ENCODE measurements at regions not wholly inside any gene's neighbourhood (a gene's known extent, or its start where the extent isn't known, plus 50 kb on each side); places are given as distances from the start of the nearest gene placed in this dataset.

DNA sequence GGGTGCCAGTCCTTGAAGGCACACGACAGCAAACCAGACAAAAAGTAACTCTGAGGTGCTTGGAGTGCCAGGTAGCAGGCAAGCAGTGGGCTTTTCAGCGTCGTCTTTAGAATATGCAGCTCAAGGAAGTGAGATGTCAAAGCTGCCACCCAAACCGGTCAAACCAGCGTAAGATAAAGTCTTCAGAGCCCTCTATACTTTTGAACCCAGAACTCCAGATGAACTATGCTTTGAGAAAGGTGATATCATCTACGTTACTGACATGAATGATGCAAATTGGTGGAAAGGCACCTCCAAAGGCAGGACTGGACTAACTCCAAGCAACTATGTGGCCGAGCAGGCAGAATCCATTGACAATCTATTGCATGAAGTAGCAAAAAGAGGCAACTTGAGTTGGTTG, 95.9 kb downstream of the TBX3 start:
- TF ChIP-seq EZH2 (IDR thresholded peaks at IDR 0.05; ENCODE audit: borderline replicate concordance, low read depth, low read length, poor library complexity, severe bottlenecking) = no peak
- TF ChIP-seq, protein P1, sequence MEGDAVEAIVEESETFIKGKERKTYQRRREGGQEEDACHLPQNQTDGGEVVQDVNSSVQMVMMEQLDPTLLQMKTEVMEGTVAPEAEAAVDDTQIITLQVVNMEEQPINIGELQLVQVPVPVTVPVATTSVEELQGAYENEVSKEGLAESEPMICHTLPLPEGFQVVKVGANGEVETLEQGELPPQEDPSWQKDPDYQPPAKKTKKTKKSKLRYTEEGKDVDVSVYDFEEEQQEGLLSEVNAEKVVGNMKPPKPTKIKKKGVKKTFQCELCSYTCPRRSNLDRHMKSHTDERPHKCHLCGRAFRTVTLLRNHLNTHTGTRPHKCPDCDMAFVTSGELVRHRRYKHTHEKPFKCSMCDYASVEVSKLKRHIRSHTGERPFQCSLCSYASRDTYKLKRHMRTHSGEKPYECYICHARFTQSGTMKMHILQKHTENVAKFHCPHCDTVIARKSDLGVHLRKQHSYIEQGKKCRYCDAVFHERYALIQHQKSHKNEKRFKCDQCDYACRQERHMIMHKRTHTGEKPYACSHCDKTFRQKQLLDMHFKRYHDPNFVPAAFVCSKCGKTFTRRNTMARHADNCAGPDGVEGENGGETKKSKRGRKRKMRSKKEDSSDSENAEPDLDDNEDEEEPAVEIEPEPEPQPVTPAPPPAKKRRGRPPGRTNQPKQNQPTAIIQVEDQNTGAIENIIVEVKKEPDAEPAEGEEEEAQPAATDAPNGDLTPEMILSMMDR (conservative IDR thresholded peaks at IDR 0.05; ENCODE audit: low read depth, low read length) = no peak
- DNase-seq (ENCODE audit: low spot score) = no peak
- Histone ChIP-seq H3K36me3 (ENCODE audit: insufficient read depth, low read length, poor library complexity, severe bottlenecking) (no peaks in the 10 kb centered on the region), H3K27me3 (replicated peaks; ENCODE audit: insufficient read depth, low read depth, low read length, poor library complexity) (no peaks in the 10 kb centered on the region), H3K4me1 (ENCODE audit: insufficient read depth, low read length, poor library complexity, severe bottlenecking) (no peaks in the 10 kb centered on the region), H3K27ac (ENCODE audit: low read depth, low read length, poor library complexity, severe bottlenecking) (no peak overlapping the region), H3K9me3 (ENCODE audit: low read depth, low read length, poor library complexity, severe bottlenecking) (peaks cover 7% of the 10 kb centered on the region), H3K4me3 (ENCODE audit: low read depth, low read length, poor library complexity, severe bottlenecking) (no peak overlapping the region)
- POLR2A ChIA-PET (ENCODE audit: low non-redundant PET) = no interaction called here
- CTCF ChIA-PET = no interaction called here
- BruUV-seq (replicated peaks) = no TSS peak
- intact Hi-C loops (cut with micrococcal nuclease; ENCODE audit: unreplicated experiment) = no loop called here

DNA sequence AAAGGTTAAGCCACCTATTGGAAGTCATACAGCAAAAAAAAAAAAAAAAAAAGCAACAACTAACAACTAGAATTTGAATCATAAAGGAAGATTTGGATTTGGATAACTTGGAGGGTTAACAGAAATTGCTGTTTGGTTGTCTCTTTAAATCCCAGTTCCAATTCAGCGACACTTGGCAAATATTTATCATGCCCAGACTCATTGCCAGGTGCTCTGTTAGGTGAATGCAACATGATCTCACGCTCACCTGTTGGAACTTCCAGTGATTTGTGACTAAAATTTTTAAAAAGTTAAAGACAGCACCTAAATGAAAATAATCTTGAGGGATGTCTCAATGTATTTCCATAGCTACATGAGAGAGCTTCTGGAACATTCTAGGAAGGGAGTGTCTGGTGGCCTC, 103.7 kb downstream of the TBX3 start:
- no peak for DNase-seq (ENCODE audit: low spot score)
- Histone ChIP-seq H3K4me3 (ENCODE audit: low read depth, low read length, poor library complexity, severe bottlenecking) (no peak overlapping the region), H3K4me1 (ENCODE audit: insufficient read depth, low read length, poor library complexity, severe bottlenecking) (no peaks in the 10 kb centered on the region), H3K9me3 (ENCODE audit: low read depth, low read length, poor library complexity, severe bottlenecking) (no peaks in the 10 kb centered on the region), H3K27me3 (replicated peaks; ENCODE audit: insufficient read depth, low read depth, low read length, poor library complexity) (no peaks in the 10 kb centered on the region), H3K36me3 (ENCODE audit: insufficient read depth, low read length, poor library complexity, severe bottlenecking) (no peaks in the 10 kb centered on the region), H3K27ac (ENCODE audit: low read depth, low read length, poor library complexity, severe bottlenecking) (no peak overlapping the region)
- intact Hi-C loops (cut with micrococcal nuclease; ENCODE audit: unreplicated experiment) = no loop called here
- BruUV-seq (replicated peaks) = no TSS peak
- TF ChIP-seq, protein P1 (conservative IDR thresholded peaks at IDR 0.05; ENCODE audit: low read depth, low read length) = no peak
- TF ChIP-seq EZH2 (IDR thresholded peaks at IDR 0.05; ENCODE audit: borderline replicate concordance, low read depth, low read length, poor library complexity, severe bottlenecking) = no peak
- POLR2A ChIA-PET (ENCODE audit: low non-redundant PET) = interaction anchor here (0.6 kb wide), 1 partner anchor 123 kb away, joined by 26 read pairs; no protein-coding TSS in a partner anchor
- CTCF ChIA-PET = no interaction called here

DNA sequence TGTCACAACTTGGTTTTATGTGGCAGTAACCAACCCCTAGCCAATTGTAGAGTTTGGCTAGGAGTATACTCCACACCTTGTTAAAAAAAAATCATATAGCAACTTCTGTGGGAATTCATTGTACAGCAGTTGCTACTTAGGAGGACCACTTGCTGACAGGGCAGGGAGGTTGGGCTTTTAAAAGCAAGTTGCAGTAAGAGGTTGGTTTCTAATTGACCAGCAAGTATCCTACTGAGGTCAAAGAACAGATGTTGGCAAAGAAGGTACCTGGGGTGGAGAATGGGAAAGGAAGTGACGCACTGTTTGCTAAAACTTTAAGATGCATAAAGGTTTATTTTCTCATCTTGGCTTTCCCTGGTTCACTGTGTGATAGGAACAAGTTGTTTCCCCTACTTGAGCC, 104.6 kb downstream of the TBX3 start:
- TF ChIP-seq, protein P1 (conservative IDR thresholded peaks at IDR 0.05; ENCODE audit: low read depth, low read length) = no peak
- no peak for TF ChIP-seq EZH2 (IDR thresholded peaks at IDR 0.05; ENCODE audit: borderline replicate concordance, low read depth, low read length, poor library complexity, severe bottlenecking)
- no TSS peak for BruUV-seq (replicated peaks)
- H3K36me3 ChIP-seq (ENCODE audit: insufficient read depth, low read length, poor library complexity, severe bottlenecking) = no peaks in the 10 kb centered on the region
- no peaks in the 10 kb centered on the region for H3K9me3 ChIP-seq (ENCODE audit: low read depth, low read length, poor library complexity, severe bottlenecking)
- DNase-seq (ENCODE audit: low spot score) = no peak
- H3K4me1 ChIP-seq (ENCODE audit: insufficient read depth, low read length, poor library complexity, severe bottlenecking) = no peaks in the 10 kb centered on the region
- CTCF ChIA-PET = no interaction called here
- H3K27ac ChIP-seq (ENCODE audit: low read depth, low read length, poor library complexity, severe bottlenecking) = no peak overlapping the region
- intact Hi-C loops (cut with micrococcal nuclease; ENCODE audit: unreplicated experiment) = no loop called here
- no peaks in the 10 kb centered on the region for H3K27me3 ChIP-seq (replicated peaks; ENCODE audit: insufficient read depth, low read depth, low read length, poor library complexity)
- H3K4me3 ChIP-seq (ENCODE audit: low read depth, low read length, poor library complexity, severe bottlenecking) = no peak overlapping the region
- POLR2A ChIA-PET (ENCODE audit: low non-redundant PET) = no interaction called here

Measured in A673 (cell line).